ENCODE measurements at regions not wholly inside any gene's neighbourhood (a gene's known extent, or its start where the extent isn't known, plus 50 kb on each side); places are given as distances from the start of the nearest gene placed in this dataset. TPM values are rescaled to one million over a fixed set of nuclear protein-coding genes. Genes with fewer than 3 reads are reported as not detected.
A peak's percentile ranks its signal among the peaks of the same experiment; 100 is the strongest.

DNA sequence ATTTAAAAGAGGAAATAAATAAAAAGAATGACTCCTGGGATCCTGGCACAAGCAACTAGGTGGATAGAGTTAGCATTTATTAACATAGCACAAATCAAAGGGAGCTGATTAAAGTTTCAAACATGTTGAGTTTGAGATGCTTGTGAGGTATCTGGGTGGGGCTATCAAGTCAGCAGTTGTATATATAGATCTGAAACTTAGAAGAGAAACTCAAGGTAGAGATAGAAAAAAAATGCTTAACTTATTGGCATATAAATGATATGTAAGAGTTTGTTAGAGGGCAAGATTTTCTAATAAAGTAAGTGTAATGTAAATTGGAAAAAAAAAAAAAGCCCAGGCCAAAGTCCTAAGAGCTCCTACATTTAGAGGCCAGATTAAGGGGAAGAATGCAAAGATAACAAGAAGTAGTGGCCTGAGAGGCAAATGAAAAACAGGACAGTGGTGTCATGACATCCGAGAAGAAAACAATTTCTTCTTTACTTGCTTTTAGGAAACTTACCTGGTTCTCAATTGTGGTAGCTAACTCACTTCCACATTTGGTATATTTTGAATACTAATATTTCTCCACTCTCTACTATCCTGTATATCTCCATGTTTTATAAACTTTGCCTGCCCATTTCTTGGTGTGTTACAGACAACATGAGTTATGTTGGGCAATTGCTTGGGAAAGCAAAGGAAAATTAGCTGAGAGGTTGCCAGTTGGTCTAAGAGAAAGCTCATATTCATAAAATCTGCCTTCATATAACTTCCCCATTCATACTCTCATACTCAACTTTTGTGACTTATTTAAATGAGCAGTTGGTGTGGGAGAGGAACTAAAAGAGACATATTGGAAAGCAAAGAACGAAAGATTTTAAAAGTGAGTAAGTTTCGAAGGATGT, 169.2 kb downstream of the PARM1 start:
- WGBS (ENCODE audit: insufficient coverage) = no CpG with 5 or more reads among the region's 3 CpGs
- ChIA-PET POLR2A (no interaction called here), CTCF (interaction anchor here (3.1 kb wide), 1 partner anchor 16 kb away, joined by 12 read pairs; no protein-coding TSS in a partner anchor)
- peak; percentile 52 for ATAC-seq (ENCODE audit: low read depth)
- H3K27me3 Mint-ChIP-seq = no peaks in the 10 kb centered on the region
- H3K4me1 ChIP-seq (ENCODE audit: control insufficient read depth in 2 of 2, insufficient read depth in 2 of 2, low read length in 2 of 2) = peaks cover 51 to 57% of the 10 kb centered on the region in 2 donors
- H4K20me1 ChIP-seq (ENCODE audit: control insufficient read depth, insufficient read depth, low read length, poor library complexity, severe bottlenecking) = no peaks in the 10 kb centered on the region
- peaks cover 0 to 3% (median 2%) of the 10 kb centered on the region in 3 donors for H3K9me3 ChIP-seq (ENCODE audit: control extremely low read depth in 1 of 3, control insufficient read depth in 2 of 3, insufficient read depth in 1 of 3, low read length in 2 of 3)
- peak overlapping the region; percentile 74 for H3K4me3 Mint-ChIP-seq
- H3K4me1 Mint-ChIP-seq = peaks cover 56% of the 10 kb centered on the region
- no peaks in the 10 kb centered on the region for H3K36me3 ChIP-seq (replicated peaks in 1 of 2; ENCODE audit: control extremely low read depth in 1 of 2, control insufficient read depth in 1 of 2, extremely low read depth in 1 of 2, insufficient read depth in 2 of 2, low read length in 1 of 2)
- H3K27ac ChIP-seq (ENCODE audit: low read length in 2 of 2) = peak overlapping the region; percentile 58 to 74
- no peaks in the 10 kb centered on the region for H3K27me3 ChIP-seq (replicated peaks in 1 of 4; ENCODE audit: control extremely low read depth in 1 of 4, control insufficient read depth in 3 of 4, insufficient read depth in 4 of 4, low read length in 3 of 4)
- intact Hi-C loops (cut with micrococcal nuclease) = loop anchor here (5.0 kb wide), 1 partner anchor 35 kb away; no protein-coding TSS in a partner anchor
- no peak overlapping the region for H2AFZ ChIP-seq (ENCODE audit: insufficient read depth, low read depth, low read length, poor library complexity, severe bottlenecking)
- H3K4me3 ChIP-seq (ENCODE audit: control extremely low read depth in 1 of 5, extremely low read depth in 1 of 5, insufficient read depth in 1 of 5, low read depth in 2 of 5, low read length in 4 of 5) = peak overlapping the region in 1 of 5 experiments; percentile 1
- no peak for TF ChIP-seq EZH2 (IDR thresholded peaks at IDR 0.05; ENCODE audit: borderline replicate concordance, insufficient read depth, low read depth, low read length, poor library complexity, severe bottlenecking)
- TF ChIP-seq, protein P1, sequence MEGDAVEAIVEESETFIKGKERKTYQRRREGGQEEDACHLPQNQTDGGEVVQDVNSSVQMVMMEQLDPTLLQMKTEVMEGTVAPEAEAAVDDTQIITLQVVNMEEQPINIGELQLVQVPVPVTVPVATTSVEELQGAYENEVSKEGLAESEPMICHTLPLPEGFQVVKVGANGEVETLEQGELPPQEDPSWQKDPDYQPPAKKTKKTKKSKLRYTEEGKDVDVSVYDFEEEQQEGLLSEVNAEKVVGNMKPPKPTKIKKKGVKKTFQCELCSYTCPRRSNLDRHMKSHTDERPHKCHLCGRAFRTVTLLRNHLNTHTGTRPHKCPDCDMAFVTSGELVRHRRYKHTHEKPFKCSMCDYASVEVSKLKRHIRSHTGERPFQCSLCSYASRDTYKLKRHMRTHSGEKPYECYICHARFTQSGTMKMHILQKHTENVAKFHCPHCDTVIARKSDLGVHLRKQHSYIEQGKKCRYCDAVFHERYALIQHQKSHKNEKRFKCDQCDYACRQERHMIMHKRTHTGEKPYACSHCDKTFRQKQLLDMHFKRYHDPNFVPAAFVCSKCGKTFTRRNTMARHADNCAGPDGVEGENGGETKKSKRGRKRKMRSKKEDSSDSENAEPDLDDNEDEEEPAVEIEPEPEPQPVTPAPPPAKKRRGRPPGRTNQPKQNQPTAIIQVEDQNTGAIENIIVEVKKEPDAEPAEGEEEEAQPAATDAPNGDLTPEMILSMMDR (IDR thresholded peaks at IDR 0.05) = no peak
- H3K9ac ChIP-seq (ENCODE audit: low read length) = peak overlapping the region; percentile 43
- H3K4me2 ChIP-seq (replicated peaks; ENCODE audit: low read depth, low read length, poor library complexity, severe bottlenecking) = peak overlapping the region; percentile 50
- no peaks in the 10 kb centered on the region for H3K79me2 ChIP-seq (ENCODE audit: control insufficient read depth, insufficient read depth, low read length)
- H3K9me3 Mint-ChIP-seq (ENCODE audit: insufficient read depth) = no peaks in the 10 kb centered on the region
- H3K27ac Mint-ChIP-seq = peak overlapping the region; percentile 90
- peak; percentile 59 for DNase-seq

Small RNA genes lying in the stretch of these regions (small RNA-seq; reads per million reads assigned to genes)
- gene AC093870.1 (ENCODE audit: insufficient read length, low read depth, low replicate concordance) = not detected
